ENCODE measurements at regions not wholly inside any gene's neighbourhood (a gene's known extent, or its start where the extent isn't known, plus 50 kb on each side); places are given as distances from the start of the nearest gene placed in this dataset.
A peak's percentile ranks its signal among the peaks of the same experiment; 100 is the strongest.
"Not testable (repeated sequence)": the region's sequence is repeated elsewhere in the genome, so short reads cannot be mapped to it uniquely, and the experiment has no call there.

- H3K4me3 ChIP-seq (ENCODE audit: low read depth in 1 of 5, low read length in 5 of 5) = peak overlapping the region; percentile 54 to 74 (median 70)
- not testable (repeated sequence) for H3K9me3 ChIP-seq (ENCODE audit: control insufficient read depth in 5 of 5, low read length in 5 of 5); H3K4me1 ChIP-seq (ENCODE audit: control insufficient read depth in 5 of 5, insufficient read depth in 5 of 5, low read length in 5 of 5); H3K27ac ChIP-seq (ENCODE audit: low read depth, low read length); H3K36me3 ChIP-seq (ENCODE audit: control insufficient read depth in 5 of 5, insufficient read depth in 5 of 5, low read length in 5 of 5); H3K27me3 ChIP-seq (ENCODE audit: control insufficient read depth in 5 of 5, insufficient read depth in 4 of 5, low read length in 5 of 5)
- peak overlapping the region in 2 of 5 donors; percentile 30 to 69 for H3K9ac ChIP-seq (ENCODE audit: low read length in 5 of 5)
Observed at GRCh38 chr21:14027235-14027869, 183.4 kb downstream of the LIPI start.

GRCh38 chr21:14020108-14020507 is 190.6 kb downstream of the LIPI start:
- not testable (repeated sequence) for H3K9me3 ChIP-seq (ENCODE audit: control insufficient read depth in 5 of 5, low read length in 5 of 5); H3K36me3 ChIP-seq (ENCODE audit: control insufficient read depth in 5 of 5, insufficient read depth in 5 of 5, low read length in 5 of 5); H3K4me3 ChIP-seq (ENCODE audit: low read depth in 1 of 5, low read length in 5 of 5); H3K27me3 ChIP-seq (ENCODE audit: control insufficient read depth in 5 of 5, insufficient read depth in 4 of 5, low read length in 5 of 5); H3K9ac ChIP-seq (ENCODE audit: low read length in 5 of 5); H3K27ac ChIP-seq (ENCODE audit: low read depth, low read length); H3K4me1 ChIP-seq (ENCODE audit: control insufficient read depth in 5 of 5, insufficient read depth in 5 of 5, low read length in 5 of 5)

- not testable (repeated sequence) for H3K9me3 ChIP-seq (ENCODE audit: control insufficient read depth in 5 of 5, low read length in 5 of 5); H3K27ac ChIP-seq (ENCODE audit: low read depth, low read length); H3K36me3 ChIP-seq (ENCODE audit: control insufficient read depth in 5 of 5, insufficient read depth in 5 of 5, low read length in 5 of 5); H3K27me3 ChIP-seq (ENCODE audit: control insufficient read depth in 5 of 5, insufficient read depth in 4 of 5, low read length in 5 of 5); H3K4me1 ChIP-seq (ENCODE audit: control insufficient read depth in 5 of 5, insufficient read depth in 5 of 5, low read length in 5 of 5); H3K9ac ChIP-seq (ENCODE audit: low read length in 5 of 5); H3K4me3 ChIP-seq (ENCODE audit: low read depth in 1 of 5, low read length in 5 of 5)
Observed at GRCh38 chr21:14015841-14016240, 194.9 kb downstream of the LIPI start.

GRCh38 chr21:14013623-14014498 is 196.9 kb downstream of the LIPI start:
- not testable (repeated sequence) for H3K36me3 ChIP-seq (ENCODE audit: control insufficient read depth in 5 of 5, insufficient read depth in 5 of 5, low read length in 5 of 5); H3K9me3 ChIP-seq (ENCODE audit: control insufficient read depth in 5 of 5, low read length in 5 of 5); H3K9ac ChIP-seq (ENCODE audit: low read length in 5 of 5); H3K27ac ChIP-seq (ENCODE audit: low read depth, low read length); H3K4me1 ChIP-seq (ENCODE audit: control insufficient read depth in 5 of 5, insufficient read depth in 5 of 5, low read length in 5 of 5); H3K4me3 ChIP-seq (ENCODE audit: low read depth in 1 of 5, low read length in 5 of 5); H3K27me3 ChIP-seq (ENCODE audit: control insufficient read depth in 5 of 5, insufficient read depth in 4 of 5, low read length in 5 of 5)

GRCh38 chr21:14013056-14013603 is 197.6 kb downstream of the LIPI start:
- H3K36me3 ChIP-seq (ENCODE audit: control insufficient read depth in 5 of 5, insufficient read depth in 5 of 5, low read length in 5 of 5) = no peaks in the 10 kb centered on the region
- H3K27me3 ChIP-seq (ENCODE audit: control insufficient read depth in 5 of 5, insufficient read depth in 4 of 5, low read length in 5 of 5) = no peaks in the 10 kb centered on the region
- no peaks in the 10 kb centered on the region for H3K4me1 ChIP-seq (ENCODE audit: control insufficient read depth in 5 of 5, insufficient read depth in 5 of 5, low read length in 5 of 5)
- H3K27ac ChIP-seq (ENCODE audit: low read depth, low read length) = no peak overlapping the region
- H3K4me3 ChIP-seq (ENCODE audit: low read depth in 1 of 5, low read length in 5 of 5) = no peak overlapping the region
- no peaks in the 10 kb centered on the region for H3K9me3 ChIP-seq (ENCODE audit: control insufficient read depth in 5 of 5, low read length in 5 of 5)
- no peak overlapping the region for H3K9ac ChIP-seq (ENCODE audit: low read length in 5 of 5)

- no peak overlapping the region for H3K4me3 ChIP-seq (ENCODE audit: low read depth in 1 of 5, low read length in 5 of 5)
- H3K4me1 ChIP-seq (ENCODE audit: control insufficient read depth in 5 of 5, insufficient read depth in 5 of 5, low read length in 5 of 5) = no peaks in the 10 kb centered on the region
- H3K27ac ChIP-seq (ENCODE audit: low read depth, low read length) = no peak overlapping the region
- H3K9ac ChIP-seq (ENCODE audit: low read length in 5 of 5) = no peak overlapping the region
- no peaks in the 10 kb centered on the region for H3K27me3 ChIP-seq (ENCODE audit: control insufficient read depth in 5 of 5, insufficient read depth in 4 of 5, low read length in 5 of 5)
- H3K9me3 ChIP-seq (ENCODE audit: control insufficient read depth in 5 of 5, low read length in 5 of 5) = no peaks in the 10 kb centered on the region
- H3K36me3 ChIP-seq (ENCODE audit: control insufficient read depth in 5 of 5, insufficient read depth in 5 of 5, low read length in 5 of 5) = no peaks in the 10 kb centered on the region
Observed at GRCh38 chr21:14012409-14012808, 198.3 kb downstream of the LIPI start.

- H3K9ac ChIP-seq (ENCODE audit: low read length in 5 of 5); H3K9me3 ChIP-seq (ENCODE audit: control insufficient read depth in 5 of 5, low read length in 5 of 5); H3K36me3 ChIP-seq (ENCODE audit: control insufficient read depth in 5 of 5, insufficient read depth in 5 of 5, low read length in 5 of 5); H3K27ac ChIP-seq (ENCODE audit: low read depth, low read length); H3K4me1 ChIP-seq (ENCODE audit: control insufficient read depth in 5 of 5, insufficient read depth in 5 of 5, low read length in 5 of 5); H3K4me3 ChIP-seq (ENCODE audit: low read depth in 1 of 5, low read length in 5 of 5); H3K27me3 ChIP-seq (ENCODE audit: control insufficient read depth in 5 of 5, insufficient read depth in 4 of 5, low read length in 5 of 5): not testable (repeated sequence)
Observed at GRCh38 chr21:14011751-14012150, 199.0 kb downstream of the LIPI start.

- not testable (repeated sequence) for H3K27me3 ChIP-seq (ENCODE audit: control insufficient read depth in 5 of 5, insufficient read depth in 4 of 5, low read length in 5 of 5); H3K9me3 ChIP-seq (ENCODE audit: control insufficient read depth in 5 of 5, low read length in 5 of 5); H3K9ac ChIP-seq (ENCODE audit: low read length in 5 of 5); H3K36me3 ChIP-seq (ENCODE audit: control insufficient read depth in 5 of 5, insufficient read depth in 5 of 5, low read length in 5 of 5); H3K4me1 ChIP-seq (ENCODE audit: control insufficient read depth in 5 of 5, insufficient read depth in 5 of 5, low read length in 5 of 5); H3K27ac ChIP-seq (ENCODE audit: low read depth, low read length); H3K4me3 ChIP-seq (ENCODE audit: low read depth in 1 of 5, low read length in 5 of 5)
Observed at GRCh38 chr21:14011149-14011548, 199.6 kb downstream of the LIPI start.

GRCh38 chr21:14010729-14011128 is 200.0 kb downstream of the LIPI start:
- no peaks in the 10 kb centered on the region for H3K36me3 ChIP-seq (ENCODE audit: control insufficient read depth in 5 of 5, insufficient read depth in 5 of 5, low read length in 5 of 5)
- H3K4me3 ChIP-seq (ENCODE audit: low read depth in 1 of 5, low read length in 5 of 5) = no peak overlapping the region
- no peaks in the 10 kb centered on the region for H3K27me3 ChIP-seq (ENCODE audit: control insufficient read depth in 5 of 5, insufficient read depth in 4 of 5, low read length in 5 of 5)
- no peak overlapping the region for H3K27ac ChIP-seq (ENCODE audit: low read depth, low read length)
- no peaks in the 10 kb centered on the region for H3K9me3 ChIP-seq (ENCODE audit: control insufficient read depth in 5 of 5, low read length in 5 of 5)
- no peak overlapping the region for H3K9ac ChIP-seq (ENCODE audit: low read length in 5 of 5)
- no peaks in the 10 kb centered on the region for H3K4me1 ChIP-seq (ENCODE audit: control insufficient read depth in 5 of 5, insufficient read depth in 5 of 5, low read length in 5 of 5)

- H3K36me3 ChIP-seq (ENCODE audit: control insufficient read depth in 5 of 5, insufficient read depth in 5 of 5, low read length in 5 of 5); H3K9me3 ChIP-seq (ENCODE audit: control insufficient read depth in 5 of 5, low read length in 5 of 5); H3K27ac ChIP-seq (ENCODE audit: low read depth, low read length); H3K4me3 ChIP-seq (ENCODE audit: low read depth in 1 of 5, low read length in 5 of 5); H3K4me1 ChIP-seq (ENCODE audit: control insufficient read depth in 5 of 5, insufficient read depth in 5 of 5, low read length in 5 of 5); H3K9ac ChIP-seq (ENCODE audit: low read length in 5 of 5); H3K27me3 ChIP-seq (ENCODE audit: control insufficient read depth in 5 of 5, insufficient read depth in 4 of 5, low read length in 5 of 5): not testable (repeated sequence)
Observed at GRCh38 chr21:14009990-14010389, 200.8 kb downstream of the LIPI start.

Measured in subcutaneous abdominal adipose tissue (tissue), 5 donors.